K562 (cell line): ENCODE measurements at regions not wholly inside any gene's neighbourhood (a gene's known extent, or its start where the extent isn't known, plus 50 kb on each side); places are given as distances from the start of the nearest gene placed in this dataset.

Source experiments
- E4F1 ChIP-seq: fragments of 250-450 bp; sonication (Bioruptor Pico); IDR thresholded peaks from 2 replicates; pipeline ENCODE4 v1.5.0; 2021; ENCODE audit warnings: mild to moderate bottlenecking, borderline replicate concordance
- RBM39 ChIP-seq: fragments of 200-400 bp; formaldehyde crosslinking; optimal IDR thresholded peaks from 2 replicates; pipeline ENCODE3; 2018; ENCODE audit warnings: low read depth, low read length
- REST ChIP-seq, 2 experiments: fragments of 450-650 bp; formaldehyde crosslinking in 1 of 2; IDR thresholded peaks; 2 replicates each; pipeline versions ENCODE4 v1.4.0 to v1.6.1; 2014 to 2020; ENCODE audit warnings: mild to moderate bottlenecking in 2 of 2, borderline replicate concordance in 1 of 2, low read depth in 1 of 2
- TSHZ1 ChIP-seq: fragments of 250-450 bp; sonication (Bioruptor Pico); IDR thresholded peaks from 2 replicates; pipeline ENCODE4 v1.4.0; 2020; ENCODE audit warnings: mild to moderate bottlenecking, moderate library complexity

- TF ChIP-seq E4F1 (CRISPR knock-in tag) (no peak), TSHZ1 (CRISPR knock-in tag) (no peak), REST (IDR thresholded peaks at IDR 0.05; ENCODE audit: borderline replicate concordance) (no peak), REST (CRISPR knock-in tag; IDR thresholded peaks at IDR 0.05; ENCODE audit: low read depth) (no peak), RBM39 (no peak)
- TF ChIP-seq, all 486 proteins: peak for 4
Measured at GRCh38 chr19:28404472-28404871, 808.5 kb downstream of the UQCRFS1 start (continued).
